K562 (cell line): ENCODE measurements at regions not wholly inside any gene's neighbourhood (a gene's known extent, or its start where the extent isn't known, plus 50 kb on each side); places are given as distances from the start of the nearest gene placed in this dataset.

ENCODE experiments used
- ATF7 ChIP-seq: fragments of 450-650 bp; IDR thresholded peaks from 2 replicates; pipeline ENCODE4 v1.7.1; 2014; ENCODE audit warnings: mild to moderate bottlenecking, moderate library complexity
- CAMTA2 ChIP-seq: fragments of 250-450 bp; sonication (Bioruptor Pico); conservative IDR thresholded peaks from 2 replicates; pipeline ENCODE4 v1.5.1; 2022
- ESRRB ChIP-seq: fragments of 250-450 bp; sonication (Bioruptor Pico); IDR thresholded peaks from 2 replicates; pipeline ENCODE4 v1.5.0; 2020; ENCODE audit warnings: mild to moderate bottlenecking, moderate library complexity, borderline replicate concordance
- MBD2 ChIP-seq: sonication (generic); IDR thresholded peaks from 2 replicates; pipeline ENCODE4 v1.6.1; 2016; ENCODE audit warnings: low read depth, borderline replicate concordance
- MTA3 ChIP-seq: fragments of 450-650 bp; formaldehyde crosslinking; IDR thresholded peaks from 2 replicates; pipeline ENCODE4 v1.6.1; 2017; ENCODE audit warnings: mild to moderate bottlenecking, borderline replicate concordance
- PML ChIP-seq: IDR thresholded peaks from 2 replicates; pipeline ENCODE4 v1.6.1; 2012; ENCODE audit warnings: low read length, inconsistent platforms
- PTTG1 ChIP-seq: fragments of 450-650 bp; IDR thresholded peaks from 2 replicates; pipeline ENCODE4 v1.6.1; 2016; ENCODE audit warnings: low read depth, mild to moderate bottlenecking, missing genetic modification characterization, missing compliant biosample characterization
- SNRNP70 ChIP-seq: fragments of 200-400 bp; formaldehyde crosslinking; optimal IDR thresholded peaks from 2 replicates; pipeline ENCODE3; 2017; ENCODE audit warnings: low read depth, low read length
- ZBTB5 ChIP-seq: fragments of 450-650 bp; IDR thresholded peaks from 2 replicates; pipeline ENCODE4 v1.6.1; 2017; ENCODE audit warnings: antibody characterized with exemption
- ZC3H4 ChIP-seq: sonication (generic); formaldehyde crosslinking; IDR thresholded peaks from 2 replicates; pipeline ENCODE4 v1.9.0; 2021; ENCODE audit warnings: missing genetic modification reagents, borderline replicate concordance
- ZNF75A ChIP-seq: fragments of 450-650 bp; formaldehyde crosslinking; IDR thresholded peaks from 2 replicates; pipeline ENCODE4 v1.4.0; 2020; ENCODE audit warnings: mild to moderate bottlenecking
- TF ChIP-seq, protein P1 (sequence below): fragments of 250-450 bp; sonication (Bioruptor Pico); IDR thresholded peaks from 2 replicates; pipeline ENCODE4 v1.8.0; 2022; ENCODE audit warnings: inconsistent platforms
- TF ChIP-seq, protein P2 (sequence below): fragments of 450-650 bp; formaldehyde crosslinking; IDR thresholded peaks from 2 replicates; pipeline ENCODE4 v1.4.0; 2022; ENCODE audit warnings: mild to moderate bottlenecking, moderate library complexity
- TF ChIP-seq, protein P3 (sequence below): fragments of 250-450 bp; sonication (Bioruptor Pico); IDR thresholded peaks from 2 replicates; pipeline ENCODE4 v1.5.0; 2021
- TF ChIP-seq, protein P4 (sequence below), 2 experiments: fragments of 450-650 bp; IDR thresholded peaks; 2 replicates each; pipeline ENCODE4 v1.6.1; 2016
- TF ChIP-seq, protein P5 (sequence below): fragments of 450-650 bp; conservative IDR thresholded peaks from 2 replicates; pipeline ENCODE4 v1.6.1; 2016; ENCODE audit warnings: missing genetic modification characterization, low read depth, mild to moderate bottlenecking, control low read depth, missing compliant biosample characterization

DNA sequence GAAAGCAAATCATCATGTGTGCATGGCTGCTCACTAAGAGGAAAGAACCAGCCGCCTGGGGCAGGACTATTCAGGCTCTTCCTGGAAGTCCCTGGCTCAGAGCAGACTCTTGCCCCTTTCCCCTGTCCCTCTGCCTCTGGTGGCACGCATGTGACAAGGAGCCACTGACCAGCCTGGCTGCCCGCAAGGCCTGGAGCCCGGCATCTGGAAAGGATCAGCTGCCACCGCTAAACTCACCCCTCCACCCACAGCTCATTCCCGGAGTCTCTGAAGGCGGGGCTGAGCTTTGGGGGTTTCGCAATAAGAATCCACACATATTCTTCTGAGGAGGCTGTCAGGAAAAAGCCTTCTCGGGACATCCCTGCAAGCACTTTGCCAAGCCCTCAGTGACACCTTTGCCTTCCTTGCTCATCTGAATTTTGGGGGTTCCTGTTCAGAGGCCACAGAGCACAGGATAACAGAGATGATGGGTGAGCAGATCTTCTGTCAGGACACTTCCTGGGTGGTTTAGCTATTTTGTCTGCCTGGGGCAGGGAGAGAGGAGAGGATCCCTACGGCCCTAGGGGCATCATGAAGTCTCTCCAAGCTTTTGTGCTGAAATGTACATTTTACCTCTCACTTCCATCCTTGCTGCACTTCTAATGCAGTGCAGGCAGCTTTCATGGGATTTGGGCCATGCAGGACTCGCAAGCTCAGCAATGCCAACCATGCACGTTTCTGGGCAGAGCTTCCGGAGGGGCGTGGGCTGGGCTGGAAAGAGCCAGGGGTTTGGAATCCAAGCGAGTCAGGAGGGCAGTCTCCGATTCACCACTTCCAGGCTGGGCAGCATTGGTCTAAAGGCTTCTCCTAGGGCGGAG is 124.8 kb upstream of the MAP1LC3B2 start (continued):
- TF ChIP-seq, protein P1, sequence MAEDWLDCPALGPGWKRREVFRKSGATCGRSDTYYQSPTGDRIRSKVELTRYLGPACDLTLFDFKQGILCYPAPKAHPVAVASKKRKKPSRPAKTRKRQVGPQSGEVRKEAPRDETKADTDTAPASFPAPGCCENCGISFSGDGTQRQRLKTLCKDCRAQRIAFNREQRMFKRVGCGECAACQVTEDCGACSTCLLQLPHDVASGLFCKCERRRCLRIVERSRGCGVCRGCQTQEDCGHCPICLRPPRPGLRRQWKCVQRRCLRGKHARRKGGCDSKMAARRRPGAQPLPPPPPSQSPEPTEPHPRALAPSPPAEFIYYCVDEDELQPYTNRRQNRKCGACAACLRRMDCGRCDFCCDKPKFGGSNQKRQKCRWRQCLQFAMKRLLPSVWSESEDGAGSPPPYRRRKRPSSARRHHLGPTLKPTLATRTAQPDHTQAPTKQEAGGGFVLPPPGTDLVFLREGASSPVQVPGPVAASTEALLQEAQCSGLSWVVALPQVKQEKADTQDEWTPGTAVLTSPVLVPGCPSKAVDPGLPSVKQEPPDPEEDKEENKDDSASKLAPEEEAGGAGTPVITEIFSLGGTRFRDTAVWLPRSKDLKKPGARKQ (CRISPR knock-in tag) = no peak
- TF ChIP-seq, protein P2, sequence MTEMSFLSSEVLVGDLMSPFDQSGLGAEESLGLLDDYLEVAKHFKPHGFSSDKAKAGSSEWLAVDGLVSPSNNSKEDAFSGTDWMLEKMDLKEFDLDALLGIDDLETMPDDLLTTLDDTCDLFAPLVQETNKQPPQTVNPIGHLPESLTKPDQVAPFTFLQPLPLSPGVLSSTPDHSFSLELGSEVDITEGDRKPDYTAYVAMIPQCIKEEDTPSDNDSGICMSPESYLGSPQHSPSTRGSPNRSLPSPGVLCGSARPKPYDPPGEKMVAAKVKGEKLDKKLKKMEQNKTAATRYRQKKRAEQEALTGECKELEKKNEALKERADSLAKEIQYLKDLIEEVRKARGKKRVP (CRISPR knock-in tag) = no peak
- TF ChIP-seq, protein P3, sequence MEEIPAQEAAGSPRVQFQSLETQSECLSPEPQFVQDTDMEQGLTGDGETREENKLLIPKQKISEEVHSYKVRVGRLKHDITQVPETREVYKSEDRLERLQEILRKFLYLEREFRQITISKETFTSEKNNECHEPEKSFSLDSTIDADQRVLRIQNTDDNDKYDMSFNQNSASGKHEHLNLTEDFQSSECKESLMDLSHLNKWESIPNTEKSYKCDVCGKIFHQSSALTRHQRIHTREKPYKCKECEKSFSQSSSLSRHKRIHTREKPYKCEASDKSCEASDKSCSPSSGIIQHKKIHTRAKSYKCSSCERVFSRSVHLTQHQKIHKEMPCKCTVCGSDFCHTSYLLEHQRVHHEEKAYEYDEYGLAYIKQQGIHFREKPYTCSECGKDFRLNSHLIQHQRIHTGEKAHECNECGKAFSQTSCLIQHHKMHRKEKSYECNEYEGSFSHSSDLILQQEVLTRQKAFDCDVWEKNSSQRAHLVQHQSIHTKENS (CRISPR knock-in tag) = no peak
- TF ChIP-seq ESRRB (CRISPR knock-in tag) (no peak), ATF7 (0 out of 2 replicates have a peak, but pooled peaks have one; percentile 22), PML (no peak), ZNF75A (CRISPR knock-in tag) (no peak), PTTG1 (no peak), MBD2 (no peak), MTA3 (no peak; the same call in 1 of the 2 replicates), ZBTB5 (no peak), ZC3H4 (CRISPR knock-in tag) (no peak), SNRNP70 (no peak), CAMTA2 (CRISPR knock-in tag) (no peak)
- TF ChIP-seq, protein P4, sequence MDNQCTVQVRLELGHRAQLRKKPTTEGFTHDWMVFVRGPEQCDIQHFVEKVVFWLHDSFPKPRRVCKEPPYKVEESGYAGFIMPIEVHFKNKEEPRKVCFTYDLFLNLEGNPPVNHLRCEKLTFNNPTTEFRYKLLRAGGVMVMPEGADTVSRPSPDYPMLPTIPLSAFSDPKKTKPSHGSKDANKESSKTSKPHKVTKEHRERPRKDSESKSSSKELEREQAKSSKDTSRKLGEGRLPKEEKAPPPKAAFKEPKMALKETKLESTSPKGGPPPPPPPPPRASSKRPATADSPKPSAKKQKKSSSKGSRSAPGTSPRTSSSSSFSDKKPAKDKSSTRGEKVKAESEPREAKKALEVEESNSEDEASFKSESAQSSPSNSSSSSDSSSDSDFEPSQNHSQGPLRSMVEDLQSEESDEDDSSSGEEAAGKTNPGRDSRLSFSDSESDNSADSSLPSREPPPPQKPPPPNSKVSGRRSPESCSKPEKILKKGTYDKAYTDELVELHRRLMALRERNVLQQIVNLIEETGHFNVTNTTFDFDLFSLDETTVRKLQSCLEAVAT (IDR thresholded peaks at IDR 0.05) = no peak
- TF ChIP-seq, protein P5, sequence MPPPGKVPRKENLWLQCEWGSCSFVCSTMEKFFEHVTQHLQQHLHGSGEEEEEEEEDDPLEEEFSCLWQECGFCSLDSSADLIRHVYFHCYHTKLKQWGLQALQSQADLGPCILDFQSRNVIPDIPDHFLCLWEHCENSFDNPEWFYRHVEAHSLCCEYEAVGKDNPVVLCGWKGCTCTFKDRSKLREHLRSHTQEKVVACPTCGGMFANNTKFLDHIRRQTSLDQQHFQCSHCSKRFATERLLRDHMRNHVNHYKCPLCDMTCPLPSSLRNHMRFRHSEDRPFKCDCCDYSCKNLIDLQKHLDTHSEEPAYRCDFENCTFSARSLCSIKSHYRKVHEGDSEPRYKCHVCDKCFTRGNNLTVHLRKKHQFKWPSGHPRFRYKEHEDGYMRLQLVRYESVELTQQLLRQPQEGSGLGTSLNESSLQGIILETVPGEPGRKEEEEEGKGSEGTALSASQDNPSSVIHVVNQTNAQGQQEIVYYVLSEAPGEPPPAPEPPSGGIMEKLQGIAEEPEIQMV (tag) = no peak
